ENCODE measurements at regions not wholly inside any gene's neighbourhood (a gene's known extent, or its start where the extent isn't known, plus 50 kb on each side); places are given as distances from the start of the nearest gene placed in this dataset.

- Histone ChIP-seq H3K4me3 (ENCODE audit: low read depth in 1 of 2, low read length in 2 of 2) (no peak overlapping the region), H3K27ac (ENCODE audit: low read length) (no peak overlapping the region), H3K27me3 (ENCODE audit: low read depth, low read length) (no peaks in the 10 kb centered on the region), H3K4me1 (ENCODE audit: control insufficient read depth in 1 of 2, insufficient read depth in 2 of 2, low read length in 2 of 2) (no peaks in the 10 kb centered on the region), H3K9me3 (ENCODE audit: control insufficient read depth in 1 of 2, low read length in 2 of 2) (peaks cover 0 to 5% of the 10 kb centered on the region in 2 donors), H3K36me3 (ENCODE audit: control insufficient read depth in 1 of 2, insufficient read depth in 2 of 2, low read length in 2 of 2) (no peaks in the 10 kb centered on the region)
These were observed 1952.6 kb upstream of the LRRTM1 start for GRCh38 chr2:82256983-82257632.

GRCh38 chr2:82256288-82256687, 1951.7 kb upstream of the LRRTM1 start:
- H3K4me3 ChIP-seq (ENCODE audit: low read depth in 1 of 2, low read length in 2 of 2), result no peak overlapping the region
- no peaks in the 10 kb centered on the region for H3K4me1 ChIP-seq (ENCODE audit: control insufficient read depth in 1 of 2, insufficient read depth in 2 of 2, low read length in 2 of 2)
- H3K36me3 ChIP-seq (ENCODE audit: control insufficient read depth in 1 of 2, insufficient read depth in 2 of 2, low read length in 2 of 2), result no peaks in the 10 kb centered on the region
- no peaks in the 10 kb centered on the region for H3K27me3 ChIP-seq (ENCODE audit: low read depth, low read length)
- peaks cover 0 to 11% of the 10 kb centered on the region in 2 donors for H3K9me3 ChIP-seq (ENCODE audit: control insufficient read depth in 1 of 2, low read length in 2 of 2)
- H3K27ac ChIP-seq (ENCODE audit: low read length), result no peak overlapping the region

- Histone ChIP-seq H3K4me3 (ENCODE audit: low read depth in 1 of 2, low read length in 2 of 2) (no peak overlapping the region), H3K36me3 (ENCODE audit: control insufficient read depth in 1 of 2, insufficient read depth in 2 of 2, low read length in 2 of 2) (no peaks in the 10 kb centered on the region), H3K9me3 (ENCODE audit: control insufficient read depth in 1 of 2, low read length in 2 of 2) (peaks cover 0 to 13% of the 10 kb centered on the region in 2 donors), H3K27ac (ENCODE audit: low read length) (no peak overlapping the region), H3K4me1 (ENCODE audit: control insufficient read depth in 1 of 2, insufficient read depth in 2 of 2, low read length in 2 of 2) (no peaks in the 10 kb centered on the region), H3K27me3 (ENCODE audit: low read depth, low read length) (no peaks in the 10 kb centered on the region)
These were observed 1950.2 kb upstream of the LRRTM1 start for GRCh38 chr2:82254728-82255127.

GRCh38 chr2:82246220-82246775, 1941.7 kb upstream of the LRRTM1 start:
- H3K4me1 ChIP-seq (ENCODE audit: control insufficient read depth in 1 of 2, insufficient read depth in 2 of 2, low read length in 2 of 2), result no peaks in the 10 kb centered on the region
- H3K27ac ChIP-seq (ENCODE audit: low read length), result no peak overlapping the region
- no peaks in the 10 kb centered on the region for H3K36me3 ChIP-seq (ENCODE audit: control insufficient read depth in 1 of 2, insufficient read depth in 2 of 2, low read length in 2 of 2)
- no peaks in the 10 kb centered on the region for H3K27me3 ChIP-seq (ENCODE audit: low read depth, low read length)
- H3K4me3 ChIP-seq (ENCODE audit: low read depth in 1 of 2, low read length in 2 of 2), result no peak overlapping the region
- peaks cover 0 to 3% of the 10 kb centered on the region in 2 donors for H3K9me3 ChIP-seq (ENCODE audit: control insufficient read depth in 1 of 2, low read length in 2 of 2)

GRCh38 chr2:82239176-82239575, 1934.6 kb upstream of the LRRTM1 start:
- Histone ChIP-seq H3K9me3 (ENCODE audit: control insufficient read depth in 1 of 2, low read length in 2 of 2) (peaks cover 0 to 4% of the 10 kb centered on the region in 2 donors), H3K4me3 (ENCODE audit: low read depth in 1 of 2, low read length in 2 of 2) (no peak overlapping the region), H3K4me1 (ENCODE audit: control insufficient read depth in 1 of 2, insufficient read depth in 2 of 2, low read length in 2 of 2) (no peaks in the 10 kb centered on the region), H3K36me3 (ENCODE audit: control insufficient read depth in 1 of 2, insufficient read depth in 2 of 2, low read length in 2 of 2) (no peaks in the 10 kb centered on the region), H3K27ac (ENCODE audit: low read length) (no peak overlapping the region), H3K27me3 (ENCODE audit: low read depth, low read length) (no peaks in the 10 kb centered on the region)

- Histone ChIP-seq H3K4me3 (ENCODE audit: low read depth in 1 of 2, low read length in 2 of 2) (no peak overlapping the region), H3K36me3 (ENCODE audit: control insufficient read depth in 1 of 2, insufficient read depth in 2 of 2, low read length in 2 of 2) (no peaks in the 10 kb centered on the region), H3K9me3 (ENCODE audit: control insufficient read depth in 1 of 2, low read length in 2 of 2) (peaks cover 0 to 4% of the 10 kb centered on the region in 2 donors), H3K27me3 (ENCODE audit: low read depth, low read length) (no peaks in the 10 kb centered on the region), H3K4me1 (ENCODE audit: control insufficient read depth in 1 of 2, insufficient read depth in 2 of 2, low read length in 2 of 2) (no peaks in the 10 kb centered on the region), H3K27ac (ENCODE audit: low read length) (no peak overlapping the region)
These were observed 1933.6 kb upstream of the LRRTM1 start for GRCh38 chr2:82237994-82238662.

- H3K27ac ChIP-seq (ENCODE audit: low read length), result no peak overlapping the region
- no peaks in the 10 kb centered on the region for H3K4me1 ChIP-seq (ENCODE audit: control insufficient read depth in 1 of 2, insufficient read depth in 2 of 2, low read length in 2 of 2)
- H3K4me3 ChIP-seq (ENCODE audit: low read depth in 1 of 2, low read length in 2 of 2), result no peak overlapping the region
- no peaks in the 10 kb centered on the region for H3K36me3 ChIP-seq (ENCODE audit: control insufficient read depth in 1 of 2, insufficient read depth in 2 of 2, low read length in 2 of 2)
- H3K27me3 ChIP-seq (ENCODE audit: low read depth, low read length), result no peaks in the 10 kb centered on the region
- no peaks in the 10 kb centered on the region for H3K9me3 ChIP-seq (ENCODE audit: control insufficient read depth in 1 of 2, low read length in 2 of 2)
These were observed 1929.8 kb upstream of the LRRTM1 start for GRCh38 chr2:82234283-82234874.

- Histone ChIP-seq H3K4me1 (ENCODE audit: control insufficient read depth in 1 of 2, insufficient read depth in 2 of 2, low read length in 2 of 2) (no peaks in the 10 kb centered on the region), H3K27me3 (ENCODE audit: low read depth, low read length) (no peaks in the 10 kb centered on the region), H3K4me3 (ENCODE audit: low read depth in 1 of 2, low read length in 2 of 2) (no peak overlapping the region), H3K27ac (ENCODE audit: low read length) (no peak overlapping the region), H3K9me3 (ENCODE audit: control insufficient read depth in 1 of 2, low read length in 2 of 2) (no peaks in the 10 kb centered on the region), H3K36me3 (ENCODE audit: control insufficient read depth in 1 of 2, insufficient read depth in 2 of 2, low read length in 2 of 2) (no peaks in the 10 kb centered on the region)
These were observed 1929.3 kb upstream of the LRRTM1 start for GRCh38 chr2:82233806-82234205.

- H3K4me3 ChIP-seq (ENCODE audit: low read depth in 1 of 2, low read length in 2 of 2), result no peak overlapping the region
- no peaks in the 10 kb centered on the region for H3K9me3 ChIP-seq (ENCODE audit: control insufficient read depth in 1 of 2, low read length in 2 of 2)
- no peak overlapping the region for H3K27ac ChIP-seq (ENCODE audit: low read length)
- no peaks in the 10 kb centered on the region for H3K4me1 ChIP-seq (ENCODE audit: control insufficient read depth in 1 of 2, insufficient read depth in 2 of 2, low read length in 2 of 2)
- no peaks in the 10 kb centered on the region for H3K36me3 ChIP-seq (ENCODE audit: control insufficient read depth in 1 of 2, insufficient read depth in 2 of 2, low read length in 2 of 2)
- H3K27me3 ChIP-seq (ENCODE audit: low read depth, low read length), result no peaks in the 10 kb centered on the region
These were observed 1925.9 kb upstream of the LRRTM1 start for GRCh38 chr2:82230406-82230805.

- no peaks in the 10 kb centered on the region for H3K4me1 ChIP-seq (ENCODE audit: control insufficient read depth in 1 of 2, insufficient read depth in 2 of 2, low read length in 2 of 2)
These were observed 1921.9 kb upstream of the LRRTM1 start for GRCh38 chr2:82226441-82226840.

GRCh38 chr2:82224301-82224940, 1919.9 kb upstream of the LRRTM1 start:
- H3K27ac ChIP-seq (ENCODE audit: low read length), result no peak overlapping the region
- no peaks in the 10 kb centered on the region for H3K4me1 ChIP-seq (ENCODE audit: control insufficient read depth in 1 of 2, insufficient read depth in 2 of 2, low read length in 2 of 2)
- H3K36me3 ChIP-seq (ENCODE audit: control insufficient read depth in 1 of 2, insufficient read depth in 2 of 2, low read length in 2 of 2), result no peaks in the 10 kb centered on the region
- peaks cover 0 to 9% of the 10 kb centered on the region in 2 donors for H3K9me3 ChIP-seq (ENCODE audit: control insufficient read depth in 1 of 2, low read length in 2 of 2)
- no peak overlapping the region for H3K4me3 ChIP-seq (ENCODE audit: low read depth in 1 of 2, low read length in 2 of 2)
- no peaks in the 10 kb centered on the region for H3K27me3 ChIP-seq (ENCODE audit: low read depth, low read length)

More at GRCh38 chr2:82226441-82226840, 1921.9 kb upstream of the LRRTM1 start:
- Histone ChIP-seq H3K36me3 (ENCODE audit: control insufficient read depth in 1 of 2, insufficient read depth in 2 of 2, low read length in 2 of 2) (no peaks in the 10 kb centered on the region), H3K9me3 (ENCODE audit: control insufficient read depth in 1 of 2, low read length in 2 of 2) (peaks cover 0 to 9% of the 10 kb centered on the region in 2 donors), H3K27ac (ENCODE audit: low read length) (no peak overlapping the region), H3K27me3 (ENCODE audit: low read depth, low read length) (no peaks in the 10 kb centered on the region), H3K4me3 (ENCODE audit: low read depth in 1 of 2, low read length in 2 of 2) (no peak overlapping the region)

Data from muscle layer of duodenum (tissue), 2 donors.